Stimulated activated CD4-positive, alpha-beta T cell treated with anti-CD3 and anti-CD28 coated beads, Interleukin-2, amount 100 ng/mL, for 4 hours (primary cell): ENCODE measurements at regions not wholly inside any gene's neighbourhood (a gene's known extent, or its start where the extent isn't known, plus 50 kb on each side); places are given as distances from the start of the nearest gene placed in this dataset.
"Not testable (repeated sequence)": the region's sequence is repeated elsewhere in the genome, so short reads cannot be mapped to it uniquely, and the experiment has no call there.

Experiments used
- DNase-seq: peaks from one replicate; pipeline ENCODE4 v3.0.0-alpha.2; 2020; ENCODE audit warnings: low read depth

- DNase-seq = no peak
These were observed 99.7 kb upstream of the OTOS start for GRCh38 chr2:240240017-240240734.

GRCh38 chr2:240240781-240241180, 100.3 kb upstream of the OTOS start:
- no peak for DNase-seq

- no peak for DNase-seq
These were observed 101.1 kb upstream of the OTOS start for GRCh38 chr2:240241572-240241971.

- not testable (repeated sequence) for DNase-seq
These were observed 102.6 kb upstream of the OTOS start for GRCh38 chr2:240243049-240243448.

GRCh38 chr2:240244543-240244942, 104.1 kb upstream of the OTOS start:
- no peak for DNase-seq

GRCh38 chr2:240245184-240245583, 104.7 kb upstream of the OTOS start:
- no peak for DNase-seq

- DNase-seq = no peak
These were observed 105.2 kb upstream of the OTOS start for GRCh38 chr2:240245706-240246105.

GRCh38 chr2:240246173-240246820, 105.8 kb upstream of the OTOS start:
- DNase-seq = no peak

GRCh38 chr2:240247241-240247867, 106.9 kb upstream of the OTOS start:
- DNase-seq = no peak

- DNase-seq = no peak
These were observed 107.6 kb upstream of the OTOS start for GRCh38 chr2:240247868-240248720.

- DNase-seq = no peak
These were observed 108.4 kb upstream of the OTOS start for GRCh38 chr2:240248721-240249422.

- no peak for DNase-seq
These were observed 109.1 kb upstream of the OTOS start for GRCh38 chr2:240249423-240250149.

GRCh38 chr2:240250150-240250984, 109.9 kb upstream of the OTOS start:
- no peak for DNase-seq

GRCh38 chr2:240250985-240251847, 110.8 kb upstream of the OTOS start:
- DNase-seq = no peak

GRCh38 chr2:240251848-240252190, 111.4 kb upstream of the OTOS start:
- DNase-seq = no peak

- no peak for DNase-seq
These were observed 111.9 kb upstream of the OTOS start for GRCh38 chr2:240252191-240252871.

- DNase-seq = no peak
These were observed 112.5 kb upstream of the OTOS start for GRCh38 chr2:240252872-240253511.

GRCh38 chr2:240253583-240254145, 113.2 kb upstream of the OTOS start:
- DNase-seq = no peak
